ENCODE measurements at regions not wholly inside any gene's neighbourhood (a gene's known extent, or its start where the extent isn't known, plus 50 kb on each side); places are given as distances from the start of the nearest gene placed in this dataset.

- WGBS (ENCODE audit: low lambda C conversion rate), result 60% methylated on average over 4 of the region's 4 CpGs
- TF ChIP-seq ZNF724P (CRISPR knock-in tag; IDR thresholded peaks at IDR 0.05; ENCODE audit: borderline replicate concordance), result no peak
- TF ChIP-seq SAP130 (CRISPR knock-in tag; IDR thresholded peaks at IDR 0.05; ENCODE audit: low read depth), result no peak
- no peak for TF ChIP-seq TGIF2 (CRISPR knock-in tag; IDR thresholded peaks at IDR 0.05)
- TF ChIP-seq, protein P1, sequence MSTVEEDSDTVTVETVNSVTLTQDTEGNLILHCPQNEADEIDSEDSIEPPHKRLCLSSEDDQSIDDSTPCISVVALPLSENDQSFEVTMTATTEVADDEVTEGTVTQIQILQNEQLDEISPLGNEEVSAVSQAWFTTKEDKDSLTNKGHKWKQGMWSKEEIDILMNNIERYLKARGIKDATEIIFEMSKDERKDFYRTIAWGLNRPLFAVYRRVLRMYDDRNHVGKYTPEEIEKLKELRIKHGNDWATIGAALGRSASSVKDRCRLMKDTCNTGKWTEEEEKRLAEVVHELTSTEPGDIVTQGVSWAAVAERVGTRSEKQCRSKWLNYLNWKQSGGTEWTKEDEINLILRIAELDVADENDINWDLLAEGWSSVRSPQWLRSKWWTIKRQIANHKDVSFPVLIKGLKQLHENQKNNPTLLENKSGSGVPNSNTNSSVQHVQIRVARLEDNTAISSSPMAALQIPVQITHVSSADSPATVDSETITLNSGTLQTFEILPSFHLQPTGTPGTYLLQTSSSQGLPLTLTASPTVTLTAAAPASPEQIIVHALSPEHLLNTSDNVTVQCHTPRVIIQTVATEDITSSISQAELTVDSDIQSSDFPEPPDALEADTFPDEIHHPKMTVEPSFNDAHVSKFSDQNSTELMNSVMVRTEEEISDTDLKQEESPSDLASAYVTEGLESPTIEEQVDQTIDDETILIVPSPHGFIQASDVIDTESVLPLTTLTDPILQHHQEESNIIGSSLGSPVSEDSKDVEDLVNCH (CRISPR knock-in tag; IDR thresholded peaks at IDR 0.05), result no peak
- no peak for TF ChIP-seq XBP1 (CRISPR knock-in tag; IDR thresholded peaks at IDR 0.05)
- TF ChIP-seq IRX3 (CRISPR knock-in tag; IDR thresholded peaks at IDR 0.05; ENCODE audit: borderline replicate concordance, low read depth), result no peak
- TF ChIP-seq HMGXB4 (CRISPR knock-in tag; IDR thresholded peaks at IDR 0.05; ENCODE audit: borderline replicate concordance in 1 of 2, low read depth in 1 of 2), result no peak
- ChIA-PET CTCF (ENCODE audit: low intra/inter-chr PET ratio, low total read pairs) (no interaction called here), POLR2A (no interaction called here)
- Histone ChIP-seq H3K4me2 (ENCODE audit: low read depth, low read length) (no peak overlapping the region), H4K20me1 (ENCODE audit: insufficient read depth, low read length) (no peaks in the 10 kb centered on the region), H3K9me3 (ENCODE audit: low read length) (no peaks in the 10 kb centered on the region), H3K4me1 (ENCODE audit: insufficient read depth, low read length) (peaks cover 7% of the 10 kb centered on the region), H3K4me3 (replicated peaks in 1 of 3; ENCODE audit: insufficient read depth in 1 of 3, low read depth in 2 of 3, low read length in 3 of 3) (no peak overlapping the region), H3K36me3 (replicated peaks in 1 of 2; ENCODE audit: control insufficient read depth in 1 of 2, insufficient read depth in 2 of 2, low read length in 2 of 2) (no peaks in the 10 kb centered on the region), H3K27me3 (ENCODE audit: control insufficient read depth in 1 of 2, insufficient read depth in 2 of 2, low read length in 2 of 2) (no peaks in the 10 kb centered on the region; a peak in 1 of 5 replicates), H2AFZ (ENCODE audit: low read length) (no peak overlapping the region), H3K27ac (ENCODE audit: extremely low read length, insufficient read depth, low read length) (no peak overlapping the region), H3K9ac (ENCODE audit: insufficient read depth, low read depth, low read length) (no peak overlapping the region), H3K79me2 (ENCODE audit: insufficient read depth, low read length) (no peaks in the 10 kb centered on the region)
- intact Hi-C loops (cut with micrococcal nuclease; ENCODE audit: unreplicated experiment) (no loop called here), in situ Hi-C loops (cut with HindIII; ENCODE audit: extremely low pct_ligation_motif_present, low pct_unique_long_range_greater_than_20kb) (no loop called here)
- FAIRE-seq (no peak), ATAC-seq (no peak), DNase-seq (ENCODE audit: low spot score) (no peak)
- BruUV-seq (replicated peaks), result no TSS peak
Measured at GRCh38 chr9:27659001-27659400, 85.7 kb upstream of the C9orf72 start.
